ENCODE measurements at regions not wholly inside any gene's neighbourhood (a gene's known extent, or its start where the extent isn't known, plus 50 kb on each side); places are given as distances from the start of the nearest gene placed in this dataset.

GRCh38 chr21:24895885-24896734, 711.2 kb downstream of the MRPL39 start:
- Histone ChIP-seq H3K9ac (ENCODE audit: low read depth, low read length) (no peak overlapping the region), H2AK9ac (replicated peaks; ENCODE audit: low read depth, low read length, poor library complexity) (no peak overlapping the region), H4K8ac (ENCODE audit: low read depth in 2 of 2, low read length in 2 of 2) (no peak overlapping the region), H3K4me3 (ENCODE audit: insufficient read depth, low read depth, low read length) (no peak overlapping the region), H3K23ac (ENCODE audit: low read depth, low read length) (no peak overlapping the region), H2AFZ (replicated peaks; ENCODE audit: low read length, poor library complexity) (no peak overlapping the region), H4K5ac (ENCODE audit: low read depth, low read length) (no peak overlapping the region), H3K9me3 (ENCODE audit: control insufficient read depth, insufficient read depth, low read length) (no peaks in the 10 kb centered on the region), H3K27me3 (ENCODE audit: control insufficient read depth, insufficient read depth, low read length) (no peaks in the 10 kb centered on the region), H3K27ac (ENCODE audit: insufficient read depth, low read length) (no peak overlapping the region), H3K18ac (ENCODE audit: low read depth, low read length) (no peak overlapping the region), H3K9me1 (ENCODE audit: insufficient read depth, low read length) (no peaks in the 10 kb centered on the region), H3K4me1 (ENCODE audit: control insufficient read depth, insufficient read depth, low read length) (no peaks in the 10 kb centered on the region), H3K79me1 (ENCODE audit: low read depth in 1 of 2, low read length in 2 of 2) (no peaks in the 10 kb centered on the region), H2BK120ac (ENCODE audit: low read depth, low read length) (no peak overlapping the region), H2AK5ac (ENCODE audit: low read depth, low read length) (no peak overlapping the region), H2BK15ac (ENCODE audit: low read depth, low read length) (no peak overlapping the region), H4K91ac (ENCODE audit: insufficient read depth, low read depth, low read length) (no peak overlapping the region), H4K20me1 (ENCODE audit: insufficient read depth, low read length) (no peaks in the 10 kb centered on the region), H3K4me2 (ENCODE audit: low read depth, low read length) (no peak overlapping the region), H2BK5ac (ENCODE audit: low read depth, low read length, poor library complexity, severe bottlenecking) (no peak overlapping the region), H2BK20ac (ENCODE audit: low read depth, low read length) (no peak overlapping the region), H3K14ac (replicated peaks; ENCODE audit: low read depth, low read length) (no peak overlapping the region), H3K4ac (ENCODE audit: low read depth, low read length) (no peak overlapping the region), H3K36me3 (ENCODE audit: control insufficient read depth, insufficient read depth, low read length) (no peaks in the 10 kb centered on the region), H3K56ac (ENCODE audit: extremely low read depth, insufficient read depth, low read length) (no peak overlapping the region)
- peak; percentile 66; the same call in 1 of the 2 replicates for ATAC-seq (ENCODE audit: low read depth)
- 67% methylated on average over 1 of the region's 3 CpGs; no CpG with 5 or more reads in 1 of the 2 experiments for WGBS, 2 experiments (ENCODE audit: extremely low coverage in 2 of 2, insufficient read length in 1 of 2)
- ChIA-PET POLR2A (ENCODE audit: unreplicated experiment) (no interaction called here), CTCF (interaction anchor here (0.6 to 1.1 kb wide), 5 partner anchors 387 to 1245 kb away, joined by 3 to 4 read pairs (median 3); no protein-coding TSS in a partner anchor)
- BruUV-seq (replicated peaks): no TSS peak
- TF ChIP-seq CTCF (conservative IDR thresholded peaks at IDR 0.05; ENCODE audit: low read depth, low read length) (peak; percentile 43), RCOR1 (IDR thresholded peaks at IDR 0.05; ENCODE audit: insufficient replicate concordance, low read length) (no peak), SMC3 (IDR thresholded peaks at IDR 0.05; ENCODE audit: low read depth, low read length) (peak; percentile 55), USF2 (IDR thresholded peaks at IDR 0.05; ENCODE audit: low read depth, low read length) (no peak), RAD21 (IDR thresholded peaks at IDR 0.05; ENCODE audit: low read length) (peak; percentile 64), CEBPB (IDR thresholded peaks at IDR 0.05; ENCODE audit: low read depth, low read length) (peak; percentile 71)
- intact Hi-C loops (cut with micrococcal nuclease) (loop anchor here (1.0 to 2.0 kb wide), 2 partner anchors 417 to 490 kb away; no protein-coding TSS in a partner anchor), dilution Hi-C loops (cut with HindIII; ENCODE audit: low sequenced_read_pairs, unreplicated experiment) (no loop called here), in situ Hi-C loops (cut with MboI; ENCODE audit: low sequenced_read_pairs) (loop anchor here (10.0 kb wide), 1 partner anchor 479 kb away; no protein-coding TSS in a partner anchor)
- DNase-seq: peak; percentile 25

All from IMR-90 (cell line).